ENCODE measurements at regions not wholly inside any gene's neighbourhood (a gene's known extent, or its start where the extent isn't known, plus 50 kb on each side); places are given as distances from the start of the nearest gene placed in this dataset.
A peak's percentile ranks its signal among the peaks of the same experiment; 100 is the strongest.

DNA sequence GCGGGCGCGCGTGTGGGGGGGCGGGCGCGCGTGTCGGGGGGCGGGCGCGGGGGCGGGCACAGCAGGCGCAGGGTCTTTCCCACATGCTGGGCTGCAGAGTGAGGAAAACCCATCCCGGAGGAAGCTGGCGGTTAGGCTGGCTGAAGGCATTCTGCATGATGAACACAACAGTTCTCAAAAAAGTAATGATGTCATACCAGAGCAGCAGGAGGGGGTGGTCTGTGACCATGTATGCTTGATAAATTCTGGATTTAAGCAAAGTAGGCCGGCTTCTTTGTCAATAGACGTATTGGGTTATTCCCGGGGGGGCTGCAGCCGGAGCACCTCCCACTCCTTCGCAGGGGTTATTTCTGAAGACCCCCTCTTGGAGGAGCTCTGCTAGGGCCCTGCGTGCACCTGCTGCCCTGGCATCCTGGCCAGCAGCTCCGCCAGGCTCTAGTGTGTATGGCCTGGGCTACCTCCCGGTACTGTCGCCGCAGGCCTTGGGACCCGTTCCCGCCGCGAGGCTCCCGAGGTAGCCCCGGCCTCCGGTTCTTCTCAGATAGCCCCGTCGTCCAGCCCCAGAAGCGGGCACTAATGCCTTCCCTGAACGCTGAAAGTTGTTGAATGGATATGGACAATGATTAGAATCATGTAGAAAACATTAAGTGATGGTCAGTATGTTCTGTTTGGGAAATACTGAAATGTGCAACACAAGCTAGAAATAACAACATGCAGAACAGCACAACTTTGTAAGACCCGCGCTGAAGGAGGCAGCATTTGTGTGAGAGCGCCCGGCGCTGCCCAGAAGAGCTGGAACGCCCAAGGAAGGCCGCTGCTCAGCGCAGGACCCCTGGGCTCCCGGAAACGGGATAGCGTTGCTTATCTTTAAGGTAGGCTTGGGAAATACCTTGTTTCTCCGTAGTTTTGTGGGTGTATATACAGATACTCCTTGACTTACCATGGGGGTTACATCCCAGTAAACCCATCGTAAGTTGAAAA, 101.4 kb upstream of the RAB6C start:
- peaks cover 7% of the 10 kb centered on the region for H3K9me3 Mint-ChIP-seq (ENCODE audit: unreplicated experiment)
- no peaks in the 10 kb centered on the region for H3K36me3 Mint-ChIP-seq (ENCODE audit: unreplicated experiment)
- TF ChIP-seq, protein P1, sequence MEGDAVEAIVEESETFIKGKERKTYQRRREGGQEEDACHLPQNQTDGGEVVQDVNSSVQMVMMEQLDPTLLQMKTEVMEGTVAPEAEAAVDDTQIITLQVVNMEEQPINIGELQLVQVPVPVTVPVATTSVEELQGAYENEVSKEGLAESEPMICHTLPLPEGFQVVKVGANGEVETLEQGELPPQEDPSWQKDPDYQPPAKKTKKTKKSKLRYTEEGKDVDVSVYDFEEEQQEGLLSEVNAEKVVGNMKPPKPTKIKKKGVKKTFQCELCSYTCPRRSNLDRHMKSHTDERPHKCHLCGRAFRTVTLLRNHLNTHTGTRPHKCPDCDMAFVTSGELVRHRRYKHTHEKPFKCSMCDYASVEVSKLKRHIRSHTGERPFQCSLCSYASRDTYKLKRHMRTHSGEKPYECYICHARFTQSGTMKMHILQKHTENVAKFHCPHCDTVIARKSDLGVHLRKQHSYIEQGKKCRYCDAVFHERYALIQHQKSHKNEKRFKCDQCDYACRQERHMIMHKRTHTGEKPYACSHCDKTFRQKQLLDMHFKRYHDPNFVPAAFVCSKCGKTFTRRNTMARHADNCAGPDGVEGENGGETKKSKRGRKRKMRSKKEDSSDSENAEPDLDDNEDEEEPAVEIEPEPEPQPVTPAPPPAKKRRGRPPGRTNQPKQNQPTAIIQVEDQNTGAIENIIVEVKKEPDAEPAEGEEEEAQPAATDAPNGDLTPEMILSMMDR (IDR thresholded peaks at IDR 0.05; ENCODE audit: partially characterized antibody, unreplicated experiment), result no peak
- peak; percentile 58 for DNase-seq
- H3K27me3 Mint-ChIP-seq (ENCODE audit: unreplicated experiment), result peaks cover 9% of the 10 kb centered on the region
- H3K27ac Mint-ChIP-seq (ENCODE audit: unreplicated experiment), result peak overlapping the region; percentile 78
- peaks cover 6% of the 10 kb centered on the region for H3K4me1 Mint-ChIP-seq (ENCODE audit: low read depth, unreplicated experiment)
- H3K4me3 Mint-ChIP-seq (ENCODE audit: unreplicated experiment), result peak overlapping the region; percentile 84

DNA sequence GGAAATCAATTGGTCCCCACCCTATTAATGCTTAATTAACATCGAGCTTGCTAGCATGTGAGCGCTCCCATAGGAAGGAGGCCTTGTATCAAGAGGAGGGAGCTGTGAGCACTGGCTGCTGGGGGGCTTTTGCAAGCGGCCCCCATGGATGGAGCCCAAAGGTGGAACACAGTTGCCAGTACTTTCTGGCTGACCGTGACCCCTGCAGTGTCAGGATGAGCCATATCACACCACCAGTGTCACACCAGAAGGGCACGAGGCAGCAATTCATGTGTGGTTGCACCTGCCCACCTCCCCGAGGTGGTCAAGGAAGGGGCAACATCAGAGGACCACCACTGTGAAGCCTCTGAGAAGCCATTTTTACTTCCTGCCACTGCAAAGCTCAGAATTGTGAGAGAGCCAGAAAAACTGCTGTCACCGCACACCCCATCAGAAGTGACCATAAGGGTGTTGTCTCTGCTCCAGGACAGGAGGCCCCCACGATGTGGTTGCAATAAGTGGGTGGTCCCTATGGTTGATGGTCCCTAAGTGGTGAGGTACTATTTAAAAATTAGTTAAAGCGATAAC, 99.8 kb upstream of the RAB6C start:
- Mint-ChIP-seq H3K27ac (ENCODE audit: unreplicated experiment) (no peak overlapping the region), H3K4me1 (ENCODE audit: low read depth, unreplicated experiment) (peaks cover 6% of the 10 kb centered on the region), H3K4me3 (ENCODE audit: unreplicated experiment) (no peak overlapping the region), H3K36me3 (ENCODE audit: unreplicated experiment) (no peaks in the 10 kb centered on the region), H3K9me3 (ENCODE audit: unreplicated experiment) (peaks cover 8% of the 10 kb centered on the region), H3K27me3 (ENCODE audit: unreplicated experiment) (peaks cover 7% of the 10 kb centered on the region)
- TF ChIP-seq, protein P1 (IDR thresholded peaks at IDR 0.05; ENCODE audit: partially characterized antibody, unreplicated experiment), result no peak
- DNase-seq, result no peak

DNA sequence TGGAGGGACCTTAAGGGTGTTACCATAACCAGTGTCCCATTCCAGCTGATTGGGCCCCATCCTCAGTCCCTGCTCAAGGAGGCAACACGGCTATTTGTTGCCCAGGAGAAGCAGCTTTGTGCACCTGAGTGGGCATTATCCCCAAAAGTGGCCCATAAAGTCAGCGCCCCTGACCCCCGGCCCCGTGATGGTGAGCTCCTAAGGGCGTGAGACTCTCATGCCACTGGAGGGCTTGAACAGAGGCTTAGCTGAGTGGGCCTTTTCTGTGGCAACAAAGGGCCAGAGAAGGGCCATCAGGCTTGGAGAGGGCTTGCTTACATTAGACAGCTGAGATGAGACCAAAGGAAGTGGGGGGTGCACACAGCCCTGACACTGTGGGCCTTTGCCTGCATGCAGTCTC, 99.2 kb upstream of the RAB6C start:
- Mint-ChIP-seq H3K4me1 (ENCODE audit: low read depth, unreplicated experiment) (peaks cover 6% of the 10 kb centered on the region), H3K27me3 (ENCODE audit: unreplicated experiment) (peaks cover 7% of the 10 kb centered on the region), H3K9me3 (ENCODE audit: unreplicated experiment) (peaks cover 8% of the 10 kb centered on the region), H3K4me3 (ENCODE audit: unreplicated experiment) (no peak overlapping the region), H3K36me3 (ENCODE audit: unreplicated experiment) (no peaks in the 10 kb centered on the region), H3K27ac (ENCODE audit: unreplicated experiment) (no peak overlapping the region)
- DNase-seq, result no peak
- TF ChIP-seq, protein P1 (IDR thresholded peaks at IDR 0.05; ENCODE audit: partially characterized antibody, unreplicated experiment), result no peak

DNA sequence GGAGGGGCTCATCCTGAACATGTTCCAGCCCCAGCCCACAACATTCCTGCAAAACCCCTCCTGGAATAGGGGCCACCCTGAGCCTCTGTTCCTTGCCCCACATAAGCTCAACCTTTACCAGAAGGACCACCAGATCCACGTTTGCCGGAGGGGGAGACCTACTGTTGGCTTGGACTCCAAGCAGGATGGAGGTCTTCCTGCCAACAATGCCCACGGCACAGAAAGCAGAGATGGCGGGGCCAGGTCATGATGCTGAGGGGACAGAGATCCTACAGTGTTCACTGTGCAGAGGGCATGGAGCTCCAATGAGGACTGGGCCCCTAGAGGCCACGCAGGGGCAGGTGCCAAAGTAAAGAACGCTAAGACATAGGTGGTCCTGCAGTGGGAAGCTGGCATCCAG, 98.5 kb upstream of the RAB6C start:
- TF ChIP-seq, protein P1 (IDR thresholded peaks at IDR 0.05; ENCODE audit: partially characterized antibody, unreplicated experiment), result no peak
- Mint-ChIP-seq H3K27ac (ENCODE audit: unreplicated experiment) (no peak overlapping the region), H3K36me3 (ENCODE audit: unreplicated experiment) (no peaks in the 10 kb centered on the region), H3K27me3 (ENCODE audit: unreplicated experiment) (peaks cover 7% of the 10 kb centered on the region), H3K9me3 (ENCODE audit: unreplicated experiment) (peaks cover 12% of the 10 kb centered on the region), H3K4me3 (ENCODE audit: unreplicated experiment) (no peak overlapping the region), H3K4me1 (ENCODE audit: low read depth, unreplicated experiment) (peaks cover 7% of the 10 kb centered on the region)
- no peak for DNase-seq

All from glutamatergic neuron (in vitro differentiated cells).